Vagina (tissue), 2 donors: ENCODE measurements at regions not wholly inside any gene's neighbourhood (a gene's known extent, or its start where the extent isn't known, plus 50 kb on each side); places are given as distances from the start of the nearest gene placed in this dataset.
"Not testable (repeated sequence)": the region's sequence is repeated elsewhere in the genome, so short reads cannot be mapped to it uniquely, and the experiment has no call there.

Experiments
- DNase-seq, 2 donors: peaks; one replicate each; pipeline ENCODE4 v3.0.0-alpha.2; 2017; ENCODE audit errors: extremely low spot score in 2 of 2
- H3K27ac ChIP-seq: fragments of 200-600 bp; sonication (generic); one replicate; pipeline ENCODE4 v1.5.1; 2019
- H3K27me3 ChIP-seq: fragments of 200-600 bp; sonication (generic); one replicate; pipeline ENCODE4 v1.5.1; 2019
- H3K36me3 ChIP-seq, 2 donors: fragments of 200-600 bp; sonication (generic); one replicate each; pipeline ENCODE4 v1.5.1; 2017 to 2019
- H3K4me1 ChIP-seq: fragments of 200-600 bp; sonication (generic); one replicate; pipeline ENCODE4 v1.5.1; 2019
- H3K4me3 ChIP-seq, 2 donors: fragments of 200-600 bp; sonication (generic); 1 replicate in 1 of 2; 2 replicates in 1 of 2; pipeline ENCODE4 v1.5.1; 2016 to 2019
- H3K9me3 ChIP-seq: fragments of 200-600 bp; sonication (generic); one replicate; pipeline ENCODE4 v1.5.1; 2019
- POLR2A ChIP-seq, 2 donors: fragments of 450-650 bp; IDR thresholded peaks; one replicate each; pipeline ENCODE4 v1.6.1; 2017; ENCODE audit warnings: antibody characterized with exemption in 2 of 2, mild to moderate bottlenecking in 2 of 2, moderate library complexity in 2 of 2
- POLR2AphosphoS5 ChIP-seq, 2 donors: sonication (generic); formaldehyde crosslinking; IDR thresholded peaks; one replicate each; pipeline ENCODE4 v1.9.0; 2017; ENCODE audit warnings: antibody characterized with exemption in 2 of 2, mild to moderate bottlenecking in 2 of 2, low read depth in 1 of 2; ENCODE audit not compliant: insufficient read depth in 1 of 2
- intact Hi-C: fragments of 100-400 bp; cut with DNase I; formaldehyde crosslinking; loops from one replicate; pipeline ENCODE4 v1.15.1; 2023
- TF ChIP-seq, protein P1 (sequence below), 3 experiments: fragments of 450-650 bp in 2 of 3; fragments of 200-600 bp in 1 of 3; sonication (generic) in 1 of 3; IDR thresholded peaks; one replicate each; pipeline ENCODE4 v1.5.1; 2017 to 2019; ENCODE audit warnings: antibody characterized with exemption in 3 of 3, mild to moderate bottlenecking in 2 of 3, moderate library complexity in 2 of 3

DNA sequence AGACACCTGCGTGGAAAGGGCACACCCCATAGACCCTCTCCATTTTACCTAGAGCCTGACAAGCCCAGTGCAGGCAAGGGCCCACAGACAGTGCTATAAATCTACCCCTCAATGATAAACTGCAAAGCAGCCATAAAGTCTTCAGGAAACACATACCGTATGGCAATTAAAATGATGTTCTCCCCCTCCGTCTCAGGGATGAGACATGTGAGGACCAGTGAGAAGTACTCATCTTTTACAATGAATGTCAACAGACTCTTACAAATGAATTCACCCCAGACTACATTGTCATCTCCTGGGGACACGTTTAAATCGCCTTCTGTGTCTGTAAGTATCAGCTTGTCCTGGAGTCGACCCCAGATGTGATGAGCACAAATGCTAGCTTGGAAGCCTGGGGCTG, 362.7 kb downstream of the ADGRD1 start:
- no peak for DNase-seq
- no peaks in the 10 kb centered on the region for H3K36me3 ChIP-seq
- intact Hi-C loops = no loop called here
- no peak overlapping the region for H3K4me3 ChIP-seq
- H3K27me3 ChIP-seq = no peaks in the 10 kb centered on the region
- no peaks in the 10 kb centered on the region for H3K9me3 ChIP-seq
- H3K27ac ChIP-seq = no peak overlapping the region
- H3K4me1 ChIP-seq = no peaks in the 10 kb centered on the region
- TF ChIP-seq, protein P1, sequence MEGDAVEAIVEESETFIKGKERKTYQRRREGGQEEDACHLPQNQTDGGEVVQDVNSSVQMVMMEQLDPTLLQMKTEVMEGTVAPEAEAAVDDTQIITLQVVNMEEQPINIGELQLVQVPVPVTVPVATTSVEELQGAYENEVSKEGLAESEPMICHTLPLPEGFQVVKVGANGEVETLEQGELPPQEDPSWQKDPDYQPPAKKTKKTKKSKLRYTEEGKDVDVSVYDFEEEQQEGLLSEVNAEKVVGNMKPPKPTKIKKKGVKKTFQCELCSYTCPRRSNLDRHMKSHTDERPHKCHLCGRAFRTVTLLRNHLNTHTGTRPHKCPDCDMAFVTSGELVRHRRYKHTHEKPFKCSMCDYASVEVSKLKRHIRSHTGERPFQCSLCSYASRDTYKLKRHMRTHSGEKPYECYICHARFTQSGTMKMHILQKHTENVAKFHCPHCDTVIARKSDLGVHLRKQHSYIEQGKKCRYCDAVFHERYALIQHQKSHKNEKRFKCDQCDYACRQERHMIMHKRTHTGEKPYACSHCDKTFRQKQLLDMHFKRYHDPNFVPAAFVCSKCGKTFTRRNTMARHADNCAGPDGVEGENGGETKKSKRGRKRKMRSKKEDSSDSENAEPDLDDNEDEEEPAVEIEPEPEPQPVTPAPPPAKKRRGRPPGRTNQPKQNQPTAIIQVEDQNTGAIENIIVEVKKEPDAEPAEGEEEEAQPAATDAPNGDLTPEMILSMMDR (IDR thresholded peaks at IDR 0.05) = no peak
- no peak for TF ChIP-seq POLR2A (IDR thresholded peaks at IDR 0.05)
- TF ChIP-seq POLR2AphosphoS5 (IDR thresholded peaks at IDR 0.05; ENCODE audit: insufficient read depth in 1 of 2, low read depth in 1 of 2) = no peak

DNA sequence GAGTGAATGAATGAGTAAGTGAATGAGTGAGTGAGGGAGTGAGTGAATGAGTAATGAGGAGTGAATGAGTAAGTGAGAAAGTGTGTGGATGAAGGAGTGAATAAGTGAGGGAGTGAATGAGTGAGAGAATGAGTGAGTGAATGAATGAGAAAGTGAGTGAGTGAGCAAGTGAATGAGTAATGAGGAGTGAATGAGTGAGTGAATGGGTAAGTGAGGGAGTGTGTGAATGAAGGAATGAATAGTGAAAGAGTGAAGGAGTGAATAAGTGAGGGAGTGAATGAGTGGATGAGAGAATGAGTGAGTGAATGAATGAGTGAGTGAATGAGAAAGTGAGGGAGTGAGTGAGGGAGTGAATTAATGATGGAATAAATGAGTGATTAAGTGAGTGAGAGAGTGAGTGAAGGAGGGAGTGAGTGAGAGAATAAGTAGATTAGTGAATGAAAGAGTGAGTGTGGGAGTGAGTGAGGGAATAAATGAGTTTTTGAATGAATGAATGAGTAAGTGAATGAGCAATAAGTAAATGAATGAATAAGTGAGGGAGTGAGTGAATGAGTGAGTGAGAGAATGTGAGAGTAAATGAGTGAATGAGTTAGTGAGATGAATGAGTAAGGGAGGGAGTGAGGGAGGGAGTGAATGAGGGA, 364.5 kb downstream of the ADGRD1 start:
- Histone ChIP-seq H3K4me3 (no peak overlapping the region), H3K27ac (no peak overlapping the region), H3K27me3 (no peaks in the 10 kb centered on the region), H3K4me1 (no peaks in the 10 kb centered on the region), H3K9me3 (no peaks in the 10 kb centered on the region), H3K36me3 (no peaks in the 10 kb centered on the region)
- no peak for TF ChIP-seq POLR2A (IDR thresholded peaks at IDR 0.05)
- no peak for TF ChIP-seq POLR2AphosphoS5 (IDR thresholded peaks at IDR 0.05; ENCODE audit: insufficient read depth in 1 of 2, low read depth in 1 of 2)
- TF ChIP-seq, protein P1 (IDR thresholded peaks at IDR 0.05) = no peak
- intact Hi-C loops = no loop called here
- DNase-seq = no peak

DNA sequence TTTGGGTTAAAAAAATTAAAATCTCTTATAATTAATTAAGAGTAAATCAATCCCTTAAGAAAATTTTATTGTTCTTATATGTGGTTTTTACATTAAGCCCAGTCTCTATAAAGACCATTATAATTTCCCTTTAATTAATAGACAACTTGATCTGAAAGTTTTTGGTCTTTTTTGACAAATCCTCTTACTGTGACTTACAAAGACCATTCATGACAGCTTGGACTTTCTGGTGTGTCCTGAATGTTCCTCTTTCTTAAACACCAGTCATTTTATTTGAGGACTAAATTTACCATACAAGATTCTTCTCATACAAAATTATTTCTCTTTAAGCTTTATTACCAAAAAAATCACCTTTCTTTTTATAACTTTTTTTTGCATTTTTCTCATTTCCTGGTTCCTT, 368.3 kb downstream of the ADGRD1 start:
- H3K4me1 ChIP-seq = no peaks in the 10 kb centered on the region
- intact Hi-C loops = no loop called here
- H3K36me3 ChIP-seq = no peaks in the 10 kb centered on the region
- H3K27me3 ChIP-seq = no peaks in the 10 kb centered on the region
- TF ChIP-seq, protein P1 (IDR thresholded peaks at IDR 0.05) = no peak
- TF ChIP-seq POLR2AphosphoS5 (IDR thresholded peaks at IDR 0.05; ENCODE audit: insufficient read depth in 1 of 2, low read depth in 1 of 2) = no peak
- TF ChIP-seq POLR2A (IDR thresholded peaks at IDR 0.05) = no peak
- no peak overlapping the region for H3K4me3 ChIP-seq
- H3K9me3 ChIP-seq = no peaks in the 10 kb centered on the region
- no peak overlapping the region for H3K27ac ChIP-seq
- DNase-seq = no peak

DNA sequence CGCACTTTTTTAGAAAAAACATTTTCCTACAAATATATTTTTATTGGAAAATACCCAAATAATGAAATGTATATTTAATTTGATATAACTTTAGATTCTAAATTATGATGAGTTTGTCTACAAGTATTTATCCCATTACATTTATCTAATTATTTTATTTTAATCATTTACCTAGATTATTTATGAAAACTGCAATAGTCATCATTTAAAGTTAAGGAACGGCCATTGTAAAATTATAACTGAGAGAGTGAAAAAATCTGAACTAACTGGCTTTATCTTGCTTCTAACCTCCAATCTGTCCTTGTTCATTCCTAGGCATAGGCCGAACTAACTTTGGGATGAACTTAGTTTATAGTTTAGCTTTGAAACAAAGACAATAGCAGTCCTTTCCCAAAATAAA, 368.8 kb downstream of the ADGRD1 start:
- intact Hi-C loops, H3K27me3 ChIP-seq, H3K27ac ChIP-seq, H3K4me1 ChIP-seq, H3K4me3 ChIP-seq, DNase-seq, H3K9me3 ChIP-seq, H3K36me3 ChIP-seq: not testable (repeated sequence)

DNA sequence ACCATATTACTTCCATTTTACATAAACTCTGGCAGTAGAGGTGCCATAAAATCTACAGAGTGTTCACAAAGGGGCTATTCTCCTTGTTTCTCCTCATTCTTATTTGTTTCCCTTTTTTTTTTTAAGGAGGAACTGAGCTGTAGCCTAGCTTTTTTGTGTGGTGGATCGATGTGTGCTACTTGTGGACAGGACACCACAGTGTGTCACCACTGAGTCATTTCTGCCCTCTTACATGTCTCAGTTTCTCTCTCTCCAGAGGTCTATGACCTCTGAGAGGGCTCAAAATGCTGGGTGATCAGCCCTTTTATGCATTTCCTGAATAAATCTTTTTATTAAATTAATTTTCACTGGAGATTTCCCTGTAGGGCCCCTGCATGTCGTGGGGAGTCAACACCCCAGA, 370.2 kb downstream of the ADGRD1 start:
- DNase-seq = no peak
- TF ChIP-seq, protein P1 (IDR thresholded peaks at IDR 0.05) = no peak
- no peak for TF ChIP-seq POLR2AphosphoS5 (IDR thresholded peaks at IDR 0.05; ENCODE audit: insufficient read depth in 1 of 2, low read depth in 1 of 2)
- no peak for TF ChIP-seq POLR2A (IDR thresholded peaks at IDR 0.05)
- intact Hi-C loops = no loop called here
- no peaks in the 10 kb centered on the region for H3K4me1 ChIP-seq
- H3K27ac ChIP-seq = no peak overlapping the region
- no peaks in the 10 kb centered on the region for H3K27me3 ChIP-seq
- H3K4me3 ChIP-seq = no peak overlapping the region
- no peaks in the 10 kb centered on the region for H3K36me3 ChIP-seq
- no peaks in the 10 kb centered on the region for H3K9me3 ChIP-seq
